OCI-LY7 (cell line): ENCODE measurements at regions not wholly inside any gene's neighbourhood (a gene's known extent, or its start where the extent isn't known, plus 50 kb on each side); places are given as distances from the start of the nearest gene placed in this dataset.

Source experiments
- CTCF ChIP-seq: fragments of 200-600 bp; sonication (generic); conservative IDR thresholded peaks from 2 replicates; pipeline ENCODE4 v1.5.1; 2014; ENCODE audit warnings: mild to moderate bottlenecking, antibody characterized with exemption, low read length, moderate library complexity, mixed read lengths
- EZH2phosphoT487 ChIP-seq: fragments of 200-600 bp; sonication (generic); IDR thresholded peaks from 2 replicates; pipeline ENCODE4 v1.6.1; 2018; ENCODE audit warnings: low read depth, borderline replicate concordance, mild to moderate bottlenecking, mixed run types, antibody characterized with exemption, low read length, moderate library complexity, mixed read lengths

DNA sequence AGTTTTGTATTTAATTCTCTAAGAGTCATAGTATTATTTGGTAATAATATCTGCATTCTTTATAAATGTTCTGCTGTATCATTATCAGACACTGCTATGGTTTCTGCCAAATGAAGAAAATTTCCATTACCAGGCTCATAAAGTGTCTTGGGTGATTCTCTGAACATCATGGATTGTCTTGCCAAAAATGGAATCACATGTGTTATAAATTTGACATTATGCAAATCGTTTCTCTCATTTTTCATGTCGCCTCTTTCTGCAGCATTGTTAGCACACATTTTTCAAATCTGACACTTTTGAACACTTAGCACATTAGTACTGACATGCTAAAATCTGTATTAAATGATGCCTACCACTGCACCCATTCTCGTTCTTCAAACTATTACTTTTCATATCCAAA, 74.2 kb upstream of the NEK7 start:
- TF ChIP-seq CTCF = no peak
- TF ChIP-seq EZH2phosphoT487 = no peak
